Non-pigmented ciliary epithelial cell (primary cell): ENCODE measurements at regions not wholly inside any gene's neighbourhood (a gene's known extent, or its start where the extent isn't known, plus 50 kb on each side); places are given as distances from the start of the nearest gene placed in this dataset.
A peak's percentile ranks its signal among the peaks of the same experiment; 100 is the strongest.
"Not testable (repeated sequence)": the region's sequence is repeated elsewhere in the genome, so short reads cannot be mapped to it uniquely, and the experiment has no call there.

ENCODE experiments used
- DNase-seq: peaks from one replicate; pipeline ENCODE4 v3.0.0-alpha.2; 2010; ENCODE audit warnings: low read depth

DNA sequence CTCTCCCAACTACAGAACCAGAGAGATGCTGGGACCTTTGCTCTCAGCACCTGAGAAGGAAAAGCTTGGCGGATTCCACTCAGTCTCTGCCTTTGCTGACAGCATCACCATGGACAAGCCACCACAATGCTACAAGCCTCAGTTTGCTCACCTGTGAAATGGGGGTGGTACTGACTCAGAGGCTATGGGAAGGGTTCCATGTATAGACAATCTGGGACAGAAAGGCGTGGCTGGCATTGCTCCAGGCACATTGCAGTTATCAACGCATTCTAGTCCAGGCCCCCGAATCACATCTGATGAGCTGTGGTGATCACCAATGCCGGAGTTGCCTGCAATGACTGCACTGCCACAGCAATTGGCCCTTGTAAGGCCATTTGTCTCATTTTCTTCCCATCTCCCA, 72.6 kb downstream of the ISX start:
- no peak for DNase-seq

GRCh38 chr22:35140879-35141745, 75.2 kb downstream of the ISX start:
- no peak for DNase-seq

GRCh38 chr22:35148381-35148780, 82.4 kb downstream of the ISX start:
- no peak for DNase-seq

DNA sequence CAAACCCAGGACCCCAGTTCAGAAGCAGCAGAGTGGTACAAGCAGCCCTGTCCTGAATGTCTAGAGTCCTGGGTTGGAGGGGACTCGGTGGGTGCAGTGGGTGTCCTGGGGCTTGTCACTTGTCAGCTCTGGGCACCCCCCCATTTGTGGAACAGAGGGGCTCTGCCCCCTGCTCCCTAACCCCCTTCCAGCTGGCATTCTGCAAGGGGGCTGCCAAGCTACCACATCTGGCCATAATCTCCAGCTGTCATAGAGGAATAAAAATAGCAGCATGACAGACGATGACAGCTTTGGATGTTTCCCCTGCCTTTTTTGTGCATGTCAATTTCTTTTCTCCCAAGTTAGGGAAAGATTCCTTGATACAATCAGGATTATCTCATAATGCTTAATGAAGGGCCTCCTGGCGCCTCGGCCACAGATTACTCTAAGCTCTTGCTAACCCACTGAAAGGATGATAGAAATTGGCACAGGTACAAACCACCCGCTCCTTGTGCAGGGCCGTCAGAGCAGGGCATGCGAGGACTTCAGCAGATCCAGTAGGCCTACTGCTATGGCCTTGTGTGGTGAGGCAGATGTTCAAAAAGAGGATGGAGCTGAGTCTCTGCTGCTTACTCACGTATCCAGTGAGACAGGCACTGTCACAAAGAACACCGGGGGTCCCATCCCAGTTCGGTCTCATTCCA, 83.0 kb downstream of the ISX start:
- DNase-seq: no peak

GRCh38 chr22:35150183-35151107, 84.5 kb downstream of the ISX start:
- DNase-seq: no peak

- no peak for DNase-seq
These were observed 86.4 kb downstream of the ISX start for GRCh38 chr22:35152316-35152715.

DNA sequence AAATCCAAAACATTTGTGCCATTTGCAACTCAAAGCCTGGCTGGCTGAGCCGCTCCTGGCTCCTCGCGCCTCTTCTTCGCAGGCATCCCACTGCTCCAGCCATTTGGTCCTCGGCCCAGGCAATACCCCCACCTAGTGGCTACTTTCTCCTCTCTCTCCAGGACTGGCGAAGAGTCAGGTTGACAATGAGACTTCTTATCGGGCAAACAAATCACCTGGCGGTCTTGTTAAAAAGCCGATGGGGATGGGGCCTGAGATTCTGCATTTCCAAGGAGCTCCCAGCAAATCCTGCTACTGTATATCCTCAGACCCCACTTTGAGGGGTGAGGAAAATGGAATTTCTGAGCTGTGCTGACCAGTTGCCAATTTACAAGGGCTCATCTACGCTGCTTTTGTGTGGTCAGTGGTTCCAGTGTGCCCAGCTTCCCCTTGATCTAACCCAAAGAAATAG, 89.0 kb downstream of the ISX start:
- peak; percentile 11 for DNase-seq

DNA sequence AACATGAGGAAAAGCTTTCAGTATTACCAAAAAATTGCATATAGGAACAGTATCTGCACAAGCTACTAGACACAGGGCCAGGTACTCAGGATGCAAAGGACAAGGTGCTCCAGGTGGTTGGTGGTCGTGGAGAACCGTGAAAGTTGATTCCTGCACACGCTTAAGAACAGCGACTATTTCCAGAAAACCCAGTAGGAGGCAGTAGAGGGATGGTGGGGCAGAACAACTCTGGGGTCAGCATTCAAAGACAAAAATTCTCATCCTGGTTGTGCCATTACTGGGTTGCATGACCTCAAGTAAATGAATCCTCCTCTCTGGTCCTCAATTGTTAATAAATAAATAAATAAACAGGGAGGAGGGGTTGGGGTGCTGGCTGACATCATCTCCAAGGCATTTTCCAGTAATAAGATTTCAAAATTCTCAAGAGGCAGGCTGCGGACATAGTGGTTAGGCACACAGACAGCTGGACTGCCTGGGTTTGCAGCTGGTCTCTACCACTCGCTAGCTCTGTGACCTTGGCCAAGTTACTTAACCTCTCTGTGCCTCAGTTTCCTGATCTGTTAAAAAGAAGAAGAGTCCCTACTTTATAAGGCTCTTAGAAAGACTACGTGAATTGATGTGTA, 89.6 kb downstream of the ISX start:
- no peak for DNase-seq

DNA sequence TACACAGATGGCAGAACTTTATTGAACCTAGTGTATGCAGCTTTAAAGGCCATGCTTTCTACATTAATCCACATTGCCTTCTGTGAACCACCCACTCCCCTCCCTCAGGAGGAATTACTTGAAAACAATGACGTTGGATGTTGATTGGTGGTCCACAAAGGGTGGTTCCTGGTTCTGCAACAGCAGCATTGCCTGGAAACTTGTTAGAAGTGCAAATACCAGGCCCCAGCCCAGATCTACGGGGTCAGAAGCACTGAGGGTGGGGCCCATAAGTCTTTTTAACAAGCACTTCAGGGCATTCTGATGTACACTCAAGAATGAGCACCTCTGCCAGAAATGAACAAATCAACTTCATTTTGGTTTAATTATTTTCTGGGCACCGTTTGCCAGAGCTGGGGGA, 91.0 kb downstream of the ISX start:
- DNase-seq: no peak

GRCh38 chr22:35158336-35158735, 92.4 kb downstream of the ISX start:
- DNase-seq: no peak

DNA sequence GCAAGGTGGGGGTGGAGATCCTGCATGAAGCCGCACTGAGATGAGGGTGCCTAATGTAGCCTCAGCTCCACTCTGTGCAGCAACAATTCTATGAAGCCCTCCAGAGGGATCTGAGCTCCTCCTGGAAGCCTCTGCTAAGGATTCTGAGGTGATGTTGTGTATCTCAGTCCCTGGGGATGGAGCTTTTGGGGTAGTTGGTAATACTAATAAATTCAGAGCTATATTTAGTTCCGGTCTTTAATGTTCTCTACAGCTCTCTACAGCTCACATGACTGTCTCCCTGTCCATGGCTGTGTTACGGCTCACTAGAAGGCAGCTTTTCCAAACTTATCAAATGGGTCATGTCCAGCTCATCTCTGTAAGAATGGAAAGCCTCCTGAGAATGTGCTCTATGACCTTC, 93.4 kb downstream of the ISX start:
- no peak for DNase-seq

DNA sequence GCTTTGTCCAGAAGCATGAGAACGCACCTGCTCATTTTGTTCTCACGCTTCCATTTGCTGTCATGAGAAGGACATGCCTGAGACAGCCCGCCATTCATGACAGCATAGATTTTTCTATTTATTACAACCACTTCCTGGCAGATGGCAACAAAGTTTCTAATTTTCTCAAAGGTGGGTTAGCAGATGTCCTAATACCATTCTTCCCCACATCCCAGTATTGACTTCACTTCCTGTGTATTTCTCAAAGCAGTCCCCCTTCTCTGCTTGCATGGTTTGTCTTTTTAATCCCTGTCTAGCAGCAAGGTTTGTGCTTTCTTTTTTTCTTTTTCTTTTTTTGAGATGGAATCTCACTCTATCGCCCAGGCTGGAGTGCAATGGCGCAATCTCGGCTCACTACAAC, 94.3 kb downstream of the ISX start:
- no peak for DNase-seq

- not testable (repeated sequence) for DNase-seq
These were observed 91.4 kb upstream of the HMGXB4 start for GRCh38 chr22:35165896-35166295.

DNA sequence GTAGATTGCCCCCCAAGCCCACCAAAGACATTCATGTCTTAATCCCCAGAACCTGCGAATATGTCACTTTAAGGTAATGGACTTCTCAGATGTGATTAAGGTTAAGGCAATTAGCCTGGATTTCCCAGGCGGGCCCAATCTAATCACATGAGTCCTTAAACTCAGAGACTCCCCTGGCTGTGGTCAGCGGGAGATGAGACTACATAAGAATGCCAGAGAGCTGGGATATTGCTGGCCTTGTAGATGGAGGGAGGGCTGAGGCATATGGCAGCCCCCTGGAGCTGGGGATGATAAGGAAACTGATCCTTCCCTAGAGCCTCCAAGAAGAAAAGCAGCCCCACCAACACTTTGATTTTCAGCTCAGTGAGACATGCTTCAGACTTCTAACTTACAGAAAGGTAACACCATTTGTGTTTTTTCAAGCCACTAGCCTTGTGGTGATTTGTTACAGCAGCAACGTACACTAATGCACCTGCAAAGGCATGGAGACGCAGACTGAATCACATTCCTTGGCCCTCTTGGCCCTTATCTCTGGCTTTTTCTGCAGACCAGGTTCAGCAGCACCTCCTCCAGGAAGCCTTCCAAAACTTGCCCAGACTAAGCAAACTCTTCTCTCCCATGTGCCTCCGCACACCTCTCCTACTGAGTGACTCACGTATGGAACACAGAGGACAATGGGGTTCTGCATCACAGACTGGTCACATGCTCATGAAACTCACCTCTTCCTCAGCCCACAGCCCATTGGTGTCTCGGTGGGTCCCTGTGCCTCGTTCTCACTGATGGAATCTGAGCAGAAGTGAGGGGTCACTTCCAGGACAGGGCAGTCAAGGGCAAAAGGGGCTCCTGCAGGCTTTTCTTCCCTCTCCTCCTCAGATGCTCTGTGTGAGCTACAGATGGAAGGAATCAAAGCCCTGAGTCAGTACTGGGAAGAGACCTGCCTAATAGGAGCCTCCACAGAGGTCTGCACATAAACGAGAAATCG, 86.3 kb upstream of the HMGXB4 start:
- DNase-seq: no peak

DNA sequence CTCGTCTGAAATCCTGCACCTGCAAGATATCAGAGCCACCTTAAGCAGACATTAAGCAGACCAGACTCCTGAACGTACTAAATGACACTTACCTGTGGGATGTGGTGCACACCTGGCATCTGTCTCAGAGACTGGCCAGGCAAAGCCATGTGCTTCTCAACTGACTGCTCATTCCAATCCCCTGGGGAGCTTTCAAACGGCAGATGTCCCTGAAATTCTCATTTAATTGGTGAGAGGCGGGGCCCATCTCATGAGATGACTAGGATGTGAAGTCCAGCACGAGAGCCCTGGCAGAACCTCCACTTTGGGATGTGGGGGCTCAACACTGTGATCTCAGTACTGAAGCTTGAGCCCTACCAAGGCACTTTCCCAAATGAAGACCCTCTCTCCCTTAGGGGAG, 84.9 kb upstream of the HMGXB4 start:
- no peak for DNase-seq

DNA sequence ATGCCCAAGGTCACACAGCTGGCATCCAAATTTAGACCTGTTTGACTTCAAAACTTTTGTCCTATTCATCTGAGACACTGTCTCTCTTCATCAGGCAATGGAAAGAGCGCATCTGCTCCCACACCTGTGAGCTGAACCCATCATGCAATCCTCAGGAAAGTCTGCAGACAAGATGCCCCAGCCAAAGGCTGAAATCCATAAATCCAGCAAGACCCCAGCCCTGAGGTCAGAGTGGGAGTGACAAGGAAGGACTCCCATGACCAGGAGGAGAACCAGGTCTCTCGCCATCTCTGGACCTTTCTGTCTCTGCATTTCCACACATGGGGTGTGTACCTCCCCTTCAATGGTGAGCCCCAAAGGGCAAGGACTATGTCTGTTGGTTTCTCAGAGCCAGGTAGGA, 83.6 kb upstream of the HMGXB4 start:
- DNase-seq: no peak

GRCh38 chr22:35174401-35175038, 82.8 kb upstream of the HMGXB4 start:
- no peak for DNase-seq

- no peak for DNase-seq
These were observed 81.9 kb upstream of the HMGXB4 start for GRCh38 chr22:35175392-35175791.

DNA sequence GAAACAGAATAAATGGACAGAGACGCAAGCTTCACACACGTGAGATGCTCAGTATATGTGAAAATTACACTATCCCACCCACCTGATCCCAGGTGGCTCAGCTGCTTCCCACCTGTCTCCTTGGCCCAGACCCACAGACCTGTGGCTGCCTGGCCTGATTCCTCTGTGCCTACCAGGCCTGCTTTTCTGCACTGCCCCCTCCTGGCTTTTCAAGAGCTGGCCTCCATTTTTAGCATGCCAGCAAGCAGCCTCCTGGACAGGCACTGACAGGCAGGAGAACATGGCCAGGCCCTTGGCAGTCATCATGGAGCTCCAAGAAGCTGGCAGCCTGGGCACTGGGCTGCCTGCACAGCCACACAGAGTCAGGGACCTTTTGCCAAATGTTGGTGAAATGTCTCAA, 79.5 kb upstream of the HMGXB4 start:
- DNase-seq: no peak

GRCh38 chr22:35178446-35178845, 78.8 kb upstream of the HMGXB4 start:
- no peak for DNase-seq
